Suppressor macrophage treated with lipopolysaccharide for 1 hour (primary cell): ENCODE measurements at regions not wholly inside any gene's neighbourhood (a gene's known extent, or its start where the extent isn't known, plus 50 kb on each side); places are given as distances from the start of the nearest gene placed in this dataset.

Source experiments
- DNase-seq, 3 donors: peaks; one replicate each; pipeline ENCODE4 v3.0.0-alpha.2; 2020 to 2022

DNA sequence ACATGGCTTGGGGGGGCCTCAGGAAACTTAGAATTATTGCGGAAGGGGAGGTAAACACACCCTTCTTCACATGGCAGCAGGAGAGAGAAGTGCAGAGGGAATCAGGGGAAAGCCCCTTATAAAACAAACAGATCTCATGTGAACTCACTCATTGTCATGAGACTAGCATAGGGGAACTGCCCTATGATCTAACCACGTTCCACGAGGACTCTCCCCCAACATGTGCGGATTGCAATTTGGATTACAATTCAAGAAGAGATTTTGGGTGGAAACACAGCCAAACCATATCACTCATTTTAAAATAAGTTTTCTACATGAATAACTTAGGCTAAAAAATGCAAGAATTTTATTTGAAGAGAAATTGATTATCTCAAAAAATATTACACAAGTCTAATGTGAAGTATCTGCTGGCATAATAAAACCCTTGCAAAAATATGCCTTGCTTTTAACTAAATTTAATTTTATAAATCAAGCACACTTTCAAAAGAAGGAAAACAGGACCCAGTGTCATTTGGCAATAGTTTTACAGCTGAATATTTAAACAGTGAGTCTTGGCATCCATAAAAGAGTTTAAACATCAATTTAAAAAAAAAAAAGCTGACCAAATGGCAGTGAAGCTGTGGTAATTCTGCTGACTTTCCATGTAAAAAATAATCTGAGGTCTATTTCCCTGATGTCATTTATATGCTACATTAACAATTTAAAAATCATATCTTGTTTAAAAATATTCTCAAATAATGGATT lies 1057.2 kb downstream of the NAALADL2 start:
- DNase-seq, result no peak

DNA sequence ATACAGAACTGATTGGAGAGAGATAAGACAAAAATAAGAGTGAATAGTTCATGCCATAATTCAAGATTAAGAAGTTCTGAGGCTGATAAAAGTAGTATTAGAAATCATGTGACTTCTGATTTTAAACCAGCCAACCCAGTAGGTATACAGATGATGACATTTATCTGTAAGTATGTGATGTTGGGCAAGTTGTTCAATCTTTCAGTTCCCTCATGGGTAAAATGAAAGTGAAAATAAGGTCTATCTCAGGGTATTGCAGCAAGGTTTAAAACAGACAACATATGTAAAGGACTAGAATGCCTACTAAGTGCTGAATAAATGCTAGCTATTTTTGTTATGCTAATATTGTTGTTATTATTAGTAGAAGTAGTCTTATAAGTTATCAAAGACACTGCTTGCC lies 1055.7 kb downstream of the NAALADL2 start:
- no peak for DNase-seq

DNA sequence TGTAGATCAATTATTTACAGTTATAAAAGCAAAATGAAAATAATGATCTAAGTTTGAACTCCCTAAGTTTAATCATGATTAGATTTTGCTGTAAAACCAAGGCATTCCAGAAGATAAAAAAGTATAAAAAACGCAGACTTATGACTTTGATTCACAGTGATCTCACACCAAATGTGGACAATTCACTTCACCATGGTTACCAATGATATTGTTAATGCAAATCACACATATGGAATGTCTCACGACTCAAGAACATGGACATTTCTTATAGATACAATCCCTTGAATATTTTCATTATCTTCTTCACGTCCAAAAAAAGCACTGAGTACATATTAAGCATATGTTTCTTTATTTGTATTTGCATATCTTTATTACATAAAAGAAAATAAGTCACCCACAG lies 1054.2 kb downstream of the NAALADL2 start:
- no peak for DNase-seq

DNA sequence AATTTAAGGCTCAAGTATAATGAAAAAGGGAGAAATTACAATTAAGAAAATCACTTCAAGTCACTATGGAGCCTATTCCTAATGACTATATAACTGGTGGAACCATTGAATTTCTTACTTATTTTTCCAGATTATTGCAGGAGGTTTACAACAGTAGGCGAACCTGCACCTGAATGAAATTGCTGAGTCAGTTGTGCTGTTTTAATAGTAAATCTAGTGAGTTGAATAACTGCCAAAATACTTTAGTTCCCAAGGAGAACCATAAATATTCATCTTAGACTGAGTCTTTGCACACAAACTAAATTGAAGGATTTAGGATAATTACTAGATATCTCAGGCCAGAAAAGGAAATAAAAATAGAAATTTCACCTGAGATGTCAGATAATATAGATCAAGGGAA lies 1052.8 kb downstream of the NAALADL2 start:
- DNase-seq, result no peak

DNA sequence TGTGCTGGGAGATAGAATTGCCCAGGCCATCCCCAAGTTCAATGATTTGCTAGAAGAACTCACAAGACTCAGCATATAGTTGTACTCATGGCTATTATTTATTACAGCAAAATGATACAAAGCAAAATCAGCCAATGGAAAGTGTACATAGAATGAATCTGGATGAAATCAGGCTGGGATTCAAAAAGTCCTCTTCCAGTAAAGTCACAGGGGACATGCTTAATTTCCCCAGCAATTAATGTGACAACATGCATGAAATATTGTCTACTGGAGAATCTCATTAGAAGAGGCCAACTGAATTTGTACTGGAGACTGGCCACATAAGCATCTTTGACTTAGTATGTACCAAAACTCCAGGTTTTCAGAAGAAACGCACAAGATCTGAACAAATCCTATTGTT lies 1043.1 kb downstream of the NAALADL2 start:
- DNase-seq, result no peak

DNA sequence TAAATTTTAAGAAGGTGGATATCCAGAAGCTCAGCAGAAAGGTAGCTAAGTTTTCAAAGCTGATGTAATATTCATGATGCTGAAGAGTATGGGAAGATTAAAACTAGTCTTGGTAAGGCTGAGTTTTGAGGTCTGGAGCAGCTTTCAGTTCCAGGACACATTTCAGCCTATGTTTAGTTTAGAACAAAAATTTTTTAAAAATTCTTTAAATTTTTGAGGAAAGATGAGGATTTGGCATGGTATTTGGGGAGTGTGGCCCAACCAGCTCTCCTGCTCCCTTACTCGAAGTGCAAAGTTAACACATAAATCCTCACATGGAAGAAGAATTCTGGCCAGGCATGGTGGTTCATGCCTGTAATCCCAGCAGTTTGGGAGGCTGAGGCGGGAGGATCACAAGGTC lies 1039.1 kb downstream of the NAALADL2 start:
- DNase-seq, result no peak

DNA sequence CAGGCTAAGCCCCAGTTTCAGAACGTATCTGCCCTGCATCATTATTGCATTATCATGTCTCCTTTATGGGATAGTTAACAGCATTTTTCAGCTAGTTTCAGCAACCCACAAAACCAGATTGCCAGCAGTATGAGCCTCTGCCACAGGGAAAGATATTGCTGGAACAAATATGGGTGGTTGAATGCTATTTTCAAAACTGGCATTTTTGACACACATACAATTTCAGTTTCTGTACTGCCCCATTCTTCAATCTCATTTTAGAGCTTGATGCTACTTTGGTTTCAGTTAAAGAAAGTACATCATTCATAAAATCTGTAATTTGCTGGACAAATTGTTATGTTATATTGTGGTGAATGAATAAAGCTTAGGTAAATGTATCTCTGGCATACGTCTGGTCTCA lies 1037.5 kb downstream of the NAALADL2 start:
- DNase-seq, result no peak

DNA sequence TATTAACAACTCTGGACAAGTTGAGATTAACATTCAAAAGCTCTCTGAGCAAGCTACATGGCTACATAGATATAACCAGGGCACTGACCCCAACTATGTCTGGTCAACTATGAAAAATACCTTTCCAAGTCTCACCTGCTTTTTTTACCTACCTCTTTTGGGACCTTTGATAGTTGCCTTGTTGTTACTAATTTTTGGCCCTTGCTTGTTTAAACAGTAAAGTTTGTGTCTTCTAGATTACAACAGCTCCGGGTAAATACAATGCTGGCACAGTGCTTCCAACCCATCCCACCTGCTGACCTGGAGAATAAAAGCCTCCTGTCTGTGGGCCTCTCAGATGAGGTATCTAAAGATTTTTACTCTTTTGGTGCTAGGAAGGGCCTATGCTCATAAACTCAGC lies 1036.6 kb downstream of the NAALADL2 start:
- DNase-seq, result no peak

DNA sequence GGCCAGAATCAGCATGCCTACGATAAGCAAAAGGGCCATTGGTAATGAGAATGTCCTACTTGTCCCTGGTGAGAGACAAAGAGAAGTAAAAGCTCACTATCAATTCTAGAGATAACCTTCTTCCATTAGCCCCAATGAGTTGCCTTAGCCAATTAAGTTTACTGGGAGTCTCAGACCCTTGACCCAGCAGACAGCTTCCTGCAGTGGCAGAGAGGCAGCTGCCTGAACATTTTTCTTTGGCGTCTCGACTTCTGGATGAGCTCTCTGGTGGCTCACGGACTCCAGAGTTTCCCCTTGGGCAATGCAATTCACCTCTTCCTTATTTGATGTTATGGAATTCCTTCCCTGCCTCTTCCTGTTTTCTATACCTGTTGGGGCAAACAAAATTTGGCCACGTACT lies 1034.4 kb downstream of the NAALADL2 start:
- no peak for DNase-seq

DNA sequence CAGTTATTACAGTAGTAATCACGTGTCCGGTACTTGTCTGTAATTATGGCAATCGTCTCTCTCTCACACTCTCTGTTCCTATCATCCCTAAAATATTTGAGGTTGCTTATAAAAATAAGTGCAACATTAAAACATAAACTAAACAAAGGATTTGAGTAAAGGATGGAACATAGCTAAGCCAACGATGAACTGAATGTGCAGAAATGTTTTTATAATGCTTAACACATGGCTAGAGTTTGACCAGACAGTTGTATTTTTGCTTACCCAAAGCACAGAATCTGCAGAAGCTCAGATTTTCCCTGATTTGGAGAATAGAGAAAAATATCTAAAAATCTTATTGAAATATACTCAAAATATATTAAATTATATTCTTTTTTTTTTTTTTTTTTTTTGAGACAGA lies 1030.9 kb downstream of the NAALADL2 start:
- DNase-seq, result no peak

DNA sequence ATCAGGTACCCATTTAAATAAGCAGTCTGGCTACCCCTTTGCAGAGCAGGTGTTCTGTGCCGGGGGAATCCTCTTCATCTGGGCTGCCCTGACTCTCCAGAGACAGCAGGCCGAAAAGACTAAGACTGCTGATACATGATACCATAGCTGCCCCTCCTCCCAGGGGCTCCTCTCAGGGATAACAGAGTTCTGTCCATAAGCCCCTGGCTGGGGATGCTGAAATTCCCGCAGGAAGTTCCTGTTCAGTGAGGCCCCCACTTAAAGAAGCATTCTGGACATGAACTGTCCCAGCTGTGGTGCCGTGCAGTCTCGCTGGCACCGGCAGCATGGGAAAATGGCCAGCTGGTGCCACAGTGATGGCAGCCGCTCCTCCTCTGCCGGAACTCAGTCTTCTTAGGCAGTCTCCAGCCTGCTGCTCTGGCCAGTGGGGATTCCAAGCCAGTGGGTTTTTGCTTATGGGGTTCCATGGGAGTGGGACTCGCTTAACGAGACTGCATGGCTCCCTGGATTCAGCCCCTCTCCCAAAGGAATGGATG lies 1026.2 kb downstream of the NAALADL2 start:
- DNase-seq, result no peak

DNA sequence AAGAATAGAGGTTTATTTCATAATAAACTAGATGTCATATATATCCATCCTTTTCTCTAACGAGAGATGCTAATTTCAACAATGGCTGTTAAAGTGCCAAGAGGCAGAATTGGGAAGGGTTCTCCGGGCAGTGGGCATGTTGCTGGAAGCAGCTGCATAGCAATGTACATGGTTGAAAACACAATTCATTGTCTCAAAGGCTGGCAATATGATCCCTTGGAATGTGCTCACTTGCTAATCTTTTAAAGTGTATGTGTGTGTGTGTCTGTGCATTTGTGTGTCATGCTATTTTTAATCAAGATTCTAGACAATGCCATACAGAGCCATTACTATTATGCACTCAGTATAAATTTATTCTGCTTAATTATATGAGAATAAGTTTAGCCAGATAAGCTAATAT lies 1020.3 kb downstream of the NAALADL2 start:
- no peak for DNase-seq

DNA sequence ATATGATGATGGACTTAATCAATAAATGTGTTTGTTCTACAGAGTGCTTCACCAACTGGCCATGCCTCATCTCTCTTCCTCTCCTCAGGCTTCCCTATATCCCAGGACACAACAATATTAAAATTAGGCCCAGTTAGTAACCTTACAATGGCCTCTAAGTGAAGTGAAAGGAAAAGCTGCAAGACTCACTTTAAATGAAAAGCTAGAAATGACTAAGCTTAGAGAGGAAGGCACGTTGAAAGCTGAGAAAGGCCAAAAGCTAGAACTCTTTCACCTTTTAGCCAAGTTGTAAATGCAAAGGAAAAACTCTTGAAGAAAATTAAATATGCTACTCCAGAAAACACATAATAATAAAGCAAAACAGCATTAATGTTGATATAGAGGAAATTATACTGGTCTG lies 1010.3 kb downstream of the NAALADL2 start:
- no peak for DNase-seq

DNA sequence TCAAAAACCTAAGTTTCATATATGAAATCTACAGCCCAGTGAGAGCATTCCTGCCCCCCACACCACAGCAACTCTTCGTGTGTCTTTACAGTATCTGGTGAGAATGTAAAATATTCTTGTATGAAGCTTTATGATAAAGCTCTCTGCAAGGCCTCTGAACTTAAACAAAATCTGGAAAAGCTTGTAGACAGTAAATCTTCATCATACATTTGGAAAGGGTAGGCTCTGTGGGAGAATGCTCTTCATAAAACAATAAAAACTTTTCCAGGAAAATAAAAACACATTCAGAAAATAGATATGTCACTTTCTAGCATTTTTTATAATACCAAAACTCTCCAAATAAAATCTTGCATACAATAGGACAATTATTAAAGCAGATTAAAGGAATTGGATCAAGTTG lies 1009.5 kb downstream of the NAALADL2 start:
- DNase-seq, result no peak

DNA sequence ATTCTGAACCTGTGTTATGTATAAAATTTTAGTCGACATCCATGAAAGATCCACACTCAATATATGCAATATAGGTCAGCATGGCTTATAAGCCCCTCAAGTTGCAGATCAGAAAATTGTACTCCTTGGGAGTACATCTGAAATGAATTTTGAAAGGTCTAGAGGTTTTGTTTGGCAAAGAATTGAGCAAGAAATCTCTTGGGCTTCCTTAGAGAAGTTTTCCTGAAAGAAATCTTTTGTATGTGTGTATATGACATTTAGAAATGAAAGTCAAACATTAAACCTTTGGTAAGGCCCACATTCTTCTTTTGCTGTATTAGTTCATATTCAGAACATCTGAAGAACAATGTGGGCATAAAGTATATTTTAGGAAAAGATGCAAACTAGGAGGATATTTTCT lies 1006.6 kb downstream of the NAALADL2 start:
- no peak for DNase-seq

DNA sequence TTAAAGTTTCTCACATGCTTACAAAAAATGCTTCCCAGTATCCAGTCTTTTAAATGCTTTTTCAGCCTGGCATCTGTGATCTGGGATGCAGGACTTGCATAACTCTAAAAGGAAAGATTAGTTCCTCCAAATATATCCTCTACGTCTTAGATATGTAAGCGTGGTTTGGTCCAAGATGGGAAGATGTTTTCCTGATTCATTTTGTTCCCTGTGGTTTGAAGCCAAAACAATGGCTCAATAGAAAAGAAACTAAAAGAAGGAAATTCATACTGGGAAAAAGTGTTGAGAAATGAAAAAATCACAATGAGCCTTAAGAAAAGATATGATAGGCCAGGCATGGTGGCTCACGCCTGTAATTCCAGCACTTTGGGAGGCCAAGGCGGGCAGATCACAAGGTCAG lies 1002.8 kb downstream of the NAALADL2 start:
- no peak for DNase-seq
